ENCODE measurements at regions not wholly inside any gene's neighbourhood (a gene's known extent, or its start where the extent isn't known, plus 50 kb on each side); places are given as distances from the start of the nearest gene placed in this dataset.

- H2BK15ac ChIP-seq (ENCODE audit: low read depth, poor library complexity, severe bottlenecking): no peak overlapping the region
- no peak overlapping the region for H3K23ac ChIP-seq (ENCODE audit: low read length in 2 of 2)
- H4K91ac ChIP-seq (ENCODE audit: low read length): no peak overlapping the region
- no peak overlapping the region for H3K9ac ChIP-seq (ENCODE audit: low read length)
- no peak overlapping the region for H3K27ac ChIP-seq (ENCODE audit: low read length, poor library complexity, severe bottlenecking)
- no peak for DNase-seq
- H2BK12ac ChIP-seq (ENCODE audit: low read length in 2 of 2): no peak overlapping the region
- WGBS: no CpG with 5 or more reads among the region's 2 CpGs
- H3K4me2 ChIP-seq (ENCODE audit: low read length, poor library complexity, severe bottlenecking): no peak overlapping the region
- H3K4me1 ChIP-seq (ENCODE audit: control insufficient read depth, insufficient read depth, low read depth, low read length): no peaks in the 10 kb centered on the region
- H3K79me1 ChIP-seq (replicated peaks; ENCODE audit: low read length, poor library complexity, severe bottlenecking): no peaks in the 10 kb centered on the region
- no peak overlapping the region for H4K8ac ChIP-seq (ENCODE audit: low read length)
- H2BK5ac ChIP-seq (ENCODE audit: low read depth, low read length, poor library complexity, severe bottlenecking): no peak overlapping the region
- no peak overlapping the region for H3K14ac ChIP-seq (ENCODE audit: low read length in 2 of 2)
- no peak overlapping the region for H3K18ac ChIP-seq (ENCODE audit: low read depth in 1 of 2, low read length in 2 of 2)
- no peak overlapping the region for H3K4ac ChIP-seq (ENCODE audit: low read depth in 1 of 2, low read length in 2 of 2)
- H3K4me3 ChIP-seq (ENCODE audit: insufficient read depth in 1 of 2, low read depth in 1 of 2, low read length in 2 of 2): no peak overlapping the region
- H2BK120ac ChIP-seq (ENCODE audit: low read depth, low read length): no peak overlapping the region
- H2AK5ac ChIP-seq (ENCODE audit: low read length, severe bottlenecking): no peak overlapping the region
- H3K9me3 ChIP-seq (ENCODE audit: control insufficient read depth, low read length): no peaks in the 10 kb centered on the region
- no peak overlapping the region for H2AFZ ChIP-seq (ENCODE audit: low read depth, low read length)
- no peaks in the 10 kb centered on the region for H3K36me3 ChIP-seq (ENCODE audit: control insufficient read depth in 1 of 2, insufficient read depth in 2 of 2, low read depth in 1 of 2, low read length in 2 of 2)
- H3K27me3 ChIP-seq (ENCODE audit: control insufficient read depth in 1 of 2, insufficient read depth in 1 of 2, low read length in 2 of 2): no peaks in the 10 kb centered on the region
Measured at GRCh38 chr1:65595724-65596123, 175.3 kb downstream of the LEPR start.

DNA sequence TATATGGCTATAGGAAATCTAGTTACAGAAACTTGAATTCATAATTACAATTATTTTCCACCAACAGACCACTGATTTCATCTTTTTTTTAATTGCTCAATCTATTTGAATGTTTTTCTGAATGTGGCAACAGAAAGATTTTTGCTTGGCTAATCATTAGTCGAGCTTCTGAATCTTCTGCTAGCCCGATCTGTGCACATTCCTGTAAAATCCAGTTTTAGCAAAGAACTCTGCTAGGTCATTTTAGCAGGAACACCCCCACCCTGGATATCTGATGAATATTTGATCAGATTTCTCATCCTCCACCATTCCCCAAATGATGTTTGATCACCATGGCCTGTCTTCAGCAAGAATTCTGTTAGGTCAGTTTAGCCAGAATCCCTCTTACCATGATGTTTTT lies 176.3 kb downstream of the LEPR start:
- no peak overlapping the region for H3K27ac ChIP-seq (ENCODE audit: low read length, poor library complexity, severe bottlenecking)
- H3K14ac ChIP-seq (ENCODE audit: low read length in 2 of 2): no peak overlapping the region
- no peak overlapping the region for H3K4ac ChIP-seq (ENCODE audit: low read depth in 1 of 2, low read length in 2 of 2)
- no peak overlapping the region for H2BK15ac ChIP-seq (ENCODE audit: low read depth, poor library complexity, severe bottlenecking)
- H3K27me3 ChIP-seq (ENCODE audit: control insufficient read depth in 1 of 2, insufficient read depth in 1 of 2, low read length in 2 of 2): no peaks in the 10 kb centered on the region
- 98% methylated on average over 2 of the region's 2 CpGs for WGBS
- no peak overlapping the region for H3K4me3 ChIP-seq (ENCODE audit: insufficient read depth in 1 of 2, low read depth in 1 of 2, low read length in 2 of 2)
- no peaks in the 10 kb centered on the region for H3K9me3 ChIP-seq (ENCODE audit: control insufficient read depth, low read length)
- no peak overlapping the region for H3K9ac ChIP-seq (ENCODE audit: low read length)
- H2BK120ac ChIP-seq (ENCODE audit: low read depth, low read length): no peak overlapping the region
- no peaks in the 10 kb centered on the region for H3K36me3 ChIP-seq (ENCODE audit: control insufficient read depth in 1 of 2, insufficient read depth in 2 of 2, low read depth in 1 of 2, low read length in 2 of 2)
- H3K23ac ChIP-seq (ENCODE audit: low read length in 2 of 2): no peak overlapping the region
- no peaks in the 10 kb centered on the region for H3K79me1 ChIP-seq (replicated peaks; ENCODE audit: low read length, poor library complexity, severe bottlenecking)
- H2BK12ac ChIP-seq (ENCODE audit: low read length in 2 of 2): no peak overlapping the region
- no peak overlapping the region for H2AFZ ChIP-seq (ENCODE audit: low read depth, low read length)
- H4K8ac ChIP-seq (ENCODE audit: low read length): no peak overlapping the region
- no peak overlapping the region for H2AK5ac ChIP-seq (ENCODE audit: low read length, severe bottlenecking)
- no peak overlapping the region for H3K18ac ChIP-seq (ENCODE audit: low read depth in 1 of 2, low read length in 2 of 2)
- no peak overlapping the region for H2BK5ac ChIP-seq (ENCODE audit: low read depth, low read length, poor library complexity, severe bottlenecking)
- H4K91ac ChIP-seq (ENCODE audit: low read length): no peak overlapping the region
- H3K4me2 ChIP-seq (ENCODE audit: low read length, poor library complexity, severe bottlenecking): no peak overlapping the region
- H3K4me1 ChIP-seq (ENCODE audit: control insufficient read depth, insufficient read depth, low read depth, low read length): no peaks in the 10 kb centered on the region
- no peak for DNase-seq

DNA sequence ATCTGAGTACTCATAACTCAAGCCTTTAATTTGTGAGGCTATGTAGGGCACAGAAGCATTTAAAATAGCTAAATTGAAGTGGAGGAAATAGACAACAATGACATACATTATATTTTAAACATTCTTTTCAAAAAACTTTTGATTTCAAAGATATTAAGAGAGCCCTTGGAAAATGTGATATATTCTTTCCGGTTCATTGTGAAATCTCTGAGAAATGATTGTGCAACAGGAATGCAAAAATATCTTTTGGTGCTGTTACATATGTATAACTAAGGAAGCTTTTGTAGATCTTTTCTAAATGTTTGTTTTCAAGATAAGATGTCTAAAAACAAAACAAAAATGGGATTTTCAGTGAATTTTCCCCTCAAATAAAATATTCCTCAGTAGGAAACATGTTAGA lies 185.2 kb downstream of the LEPR start:
- H3K9me3 ChIP-seq (ENCODE audit: control insufficient read depth, low read length): no peaks in the 10 kb centered on the region
- H3K18ac ChIP-seq (ENCODE audit: low read depth in 1 of 2, low read length in 2 of 2): no peak overlapping the region
- WGBS: 93% methylated on average over 1 of the region's 1 CpG
- H3K23ac ChIP-seq (ENCODE audit: low read length in 2 of 2): no peak overlapping the region
- no peaks in the 10 kb centered on the region for H3K79me1 ChIP-seq (replicated peaks; ENCODE audit: low read length, poor library complexity, severe bottlenecking)
- H2BK5ac ChIP-seq (ENCODE audit: low read depth, low read length, poor library complexity, severe bottlenecking): no peak overlapping the region
- no peak overlapping the region for H3K9ac ChIP-seq (ENCODE audit: low read length)
- no peak overlapping the region for H3K14ac ChIP-seq (ENCODE audit: low read length in 2 of 2)
- H2BK12ac ChIP-seq (ENCODE audit: low read length in 2 of 2): no peak overlapping the region
- H3K27ac ChIP-seq (ENCODE audit: low read length, poor library complexity, severe bottlenecking): no peak overlapping the region
- no peak overlapping the region for H4K8ac ChIP-seq (ENCODE audit: low read length)
- peak; percentile 12 for DNase-seq
- H3K27me3 ChIP-seq (ENCODE audit: control insufficient read depth in 1 of 2, insufficient read depth in 1 of 2, low read length in 2 of 2): no peaks in the 10 kb centered on the region
- H3K4me2 ChIP-seq (ENCODE audit: low read length, poor library complexity, severe bottlenecking): no peak overlapping the region
- H3K4ac ChIP-seq (ENCODE audit: low read depth in 1 of 2, low read length in 2 of 2): no peak overlapping the region
- no peak overlapping the region for H3K4me3 ChIP-seq (ENCODE audit: insufficient read depth in 1 of 2, low read depth in 1 of 2, low read length in 2 of 2)
- no peak overlapping the region for H2AFZ ChIP-seq (ENCODE audit: low read depth, low read length)
- H2BK120ac ChIP-seq (ENCODE audit: low read depth, low read length): no peak overlapping the region
- H3K36me3 ChIP-seq (ENCODE audit: control insufficient read depth in 1 of 2, insufficient read depth in 2 of 2, low read depth in 1 of 2, low read length in 2 of 2): no peaks in the 10 kb centered on the region
- H2BK15ac ChIP-seq (ENCODE audit: low read depth, poor library complexity, severe bottlenecking): no peak overlapping the region
- no peaks in the 10 kb centered on the region for H3K4me1 ChIP-seq (ENCODE audit: control insufficient read depth, insufficient read depth, low read depth, low read length)
- H4K91ac ChIP-seq (ENCODE audit: low read length): no peak overlapping the region
- no peak overlapping the region for H2AK5ac ChIP-seq (ENCODE audit: low read length, severe bottlenecking)

DNA sequence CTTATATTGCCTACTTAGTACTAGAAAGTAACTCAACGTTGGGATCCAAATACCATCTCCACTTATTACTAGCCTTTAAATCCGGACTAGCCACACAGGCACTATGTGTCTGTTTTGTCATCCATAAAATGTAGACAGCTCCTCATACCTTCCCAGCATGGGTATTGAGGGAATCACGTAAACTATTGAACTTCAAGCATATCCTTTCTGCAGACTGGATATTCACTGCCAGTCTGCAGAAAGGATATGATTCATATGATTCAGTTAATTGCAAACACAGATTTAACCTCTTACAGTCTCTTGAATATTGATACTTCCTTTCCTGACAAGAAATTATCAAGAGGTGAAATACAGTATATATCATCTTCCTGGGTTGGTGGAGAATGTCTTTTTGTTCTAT lies 186.0 kb downstream of the LEPR start:
- no peak overlapping the region for H3K18ac ChIP-seq (ENCODE audit: low read depth in 1 of 2, low read length in 2 of 2)
- no peak overlapping the region for H3K4ac ChIP-seq (ENCODE audit: low read depth in 1 of 2, low read length in 2 of 2)
- no peak overlapping the region for H2BK5ac ChIP-seq (ENCODE audit: low read depth, low read length, poor library complexity, severe bottlenecking)
- H2BK15ac ChIP-seq (ENCODE audit: low read depth, poor library complexity, severe bottlenecking): no peak overlapping the region
- no peak overlapping the region for H3K14ac ChIP-seq (ENCODE audit: low read length in 2 of 2)
- H3K4me1 ChIP-seq (ENCODE audit: control insufficient read depth, insufficient read depth, low read depth, low read length): no peaks in the 10 kb centered on the region
- no peak overlapping the region for H2BK120ac ChIP-seq (ENCODE audit: low read depth, low read length)
- no peak overlapping the region for H2BK12ac ChIP-seq (ENCODE audit: low read length in 2 of 2)
- 90% methylated on average over 3 of the region's 3 CpGs for WGBS
- no peaks in the 10 kb centered on the region for H3K36me3 ChIP-seq (ENCODE audit: control insufficient read depth in 1 of 2, insufficient read depth in 2 of 2, low read depth in 1 of 2, low read length in 2 of 2)
- no peak overlapping the region for H3K4me2 ChIP-seq (ENCODE audit: low read length, poor library complexity, severe bottlenecking)
- H3K27me3 ChIP-seq (ENCODE audit: control insufficient read depth in 1 of 2, insufficient read depth in 1 of 2, low read length in 2 of 2): no peaks in the 10 kb centered on the region
- no peak overlapping the region for H2AFZ ChIP-seq (ENCODE audit: low read depth, low read length)
- no peak overlapping the region for H4K8ac ChIP-seq (ENCODE audit: low read length)
- H3K79me1 ChIP-seq (replicated peaks; ENCODE audit: low read length, poor library complexity, severe bottlenecking): no peaks in the 10 kb centered on the region
- H3K9me3 ChIP-seq (ENCODE audit: control insufficient read depth, low read length): no peaks in the 10 kb centered on the region
- no peak overlapping the region for H3K27ac ChIP-seq (ENCODE audit: low read length, poor library complexity, severe bottlenecking)
- no peak overlapping the region for H2AK5ac ChIP-seq (ENCODE audit: low read length, severe bottlenecking)
- H3K23ac ChIP-seq (ENCODE audit: low read length in 2 of 2): no peak overlapping the region
- no peak overlapping the region for H3K9ac ChIP-seq (ENCODE audit: low read length)
- H4K91ac ChIP-seq (ENCODE audit: low read length): no peak overlapping the region
- no peak for DNase-seq
- no peak overlapping the region for H3K4me3 ChIP-seq (ENCODE audit: insufficient read depth in 1 of 2, low read depth in 1 of 2, low read length in 2 of 2)
